ENCODE measurements at regions not wholly inside any gene's neighbourhood (a gene's known extent, or its start where the extent isn't known, plus 50 kb on each side); places are given as distances from the start of the nearest gene placed in this dataset.

GRCh38 chr12:34398366-34398705, 376.0 kb downstream of the ALG10 start:
- no peak for TF ChIP-seq CTCF (IDR thresholded peaks at IDR 0.05; ENCODE audit: low read depth, low read length)
- no peak for DNase-seq (ENCODE audit: extremely low read depth, low read depth)

DNA sequence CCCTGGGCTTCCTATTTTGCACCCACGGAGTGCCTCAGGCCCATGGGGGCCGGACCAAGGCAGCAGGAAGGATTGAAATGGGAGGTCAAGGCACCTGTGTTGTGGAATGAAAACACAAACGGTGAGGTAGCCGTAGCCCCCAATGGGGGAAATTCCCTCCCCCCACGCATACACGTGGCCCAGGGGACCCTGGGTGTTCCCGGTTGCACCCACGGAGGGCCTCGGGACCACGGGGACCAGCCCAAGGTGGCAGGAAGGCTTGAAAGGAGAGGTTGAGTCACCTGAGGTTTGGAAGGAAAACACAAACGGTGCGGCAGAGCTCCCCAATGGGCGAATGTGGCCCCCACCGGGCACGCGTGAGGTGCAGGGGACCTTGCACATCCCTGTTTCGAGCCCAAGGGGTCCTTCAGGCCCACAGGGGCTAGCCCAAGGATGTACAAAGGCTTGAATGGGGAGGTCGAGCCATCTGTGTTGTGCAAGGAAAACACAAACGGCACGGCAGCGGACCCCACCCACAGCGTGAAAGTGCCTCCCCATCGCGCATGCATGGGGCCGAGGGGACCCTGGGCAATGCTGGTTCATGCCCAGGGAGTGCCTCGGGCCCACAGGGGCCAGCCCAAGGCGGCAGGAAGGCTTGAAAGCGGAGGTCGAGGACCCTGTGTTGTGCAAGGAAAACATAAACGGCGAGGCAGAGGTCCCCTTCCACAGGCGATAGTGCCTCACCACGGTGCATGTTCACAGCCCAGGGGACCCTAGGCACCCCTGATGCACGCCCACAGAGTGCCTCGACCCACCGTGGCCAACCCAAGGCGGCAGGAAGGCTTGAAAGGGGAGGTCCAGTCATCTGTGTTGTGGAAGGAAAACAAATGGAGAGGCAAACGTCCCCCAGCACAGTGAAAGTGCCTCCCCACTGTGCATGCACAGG, 376.7 kb downstream of the ALG10 start:
- DNase-seq (ENCODE audit: extremely low read depth, low read depth), result no peak
- no peak for TF ChIP-seq CTCF (IDR thresholded peaks at IDR 0.05; ENCODE audit: low read depth, low read length)

DNA sequence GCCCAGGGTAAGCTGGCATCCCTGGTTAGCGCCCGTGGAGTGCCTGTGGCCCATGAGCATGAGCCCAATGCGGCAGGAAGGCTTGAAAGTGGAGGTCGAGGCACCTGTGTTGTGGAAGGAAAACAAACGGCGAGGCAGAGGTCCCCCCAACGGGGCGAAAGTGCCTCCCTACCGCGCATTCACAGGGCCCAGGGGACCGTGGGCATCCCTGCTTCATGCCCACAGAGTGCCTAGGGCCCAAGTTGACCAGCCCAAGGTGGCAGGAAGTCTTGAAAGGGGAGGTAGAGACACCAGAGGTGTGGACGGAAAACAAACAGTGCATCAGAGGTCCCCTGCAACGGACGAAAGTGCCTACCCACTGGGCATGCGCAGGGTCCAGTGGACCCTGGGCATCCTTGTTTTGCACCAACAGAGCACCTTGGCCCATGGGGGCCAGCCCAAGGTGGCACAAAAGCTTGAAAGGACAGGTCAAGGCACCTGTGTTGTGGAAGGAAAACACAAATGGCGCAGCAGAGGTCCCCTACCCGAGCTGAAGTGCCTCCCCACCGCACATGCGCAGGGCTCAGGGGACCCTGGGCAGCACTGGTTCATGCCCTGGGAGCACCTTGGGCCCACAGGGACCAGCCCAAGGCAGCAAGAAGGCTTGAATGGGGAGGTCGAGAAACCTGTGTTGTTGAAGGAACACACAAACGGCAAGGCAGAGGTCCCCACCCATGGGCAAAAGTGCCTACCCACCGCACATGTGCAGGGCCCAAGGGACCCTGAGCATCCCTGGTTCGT, 377.5 kb downstream of the ALG10 start:
- no peak for DNase-seq (ENCODE audit: extremely low read depth, low read depth)
- no peak for TF ChIP-seq CTCF (IDR thresholded peaks at IDR 0.05; ENCODE audit: low read depth, low read length)

DNA sequence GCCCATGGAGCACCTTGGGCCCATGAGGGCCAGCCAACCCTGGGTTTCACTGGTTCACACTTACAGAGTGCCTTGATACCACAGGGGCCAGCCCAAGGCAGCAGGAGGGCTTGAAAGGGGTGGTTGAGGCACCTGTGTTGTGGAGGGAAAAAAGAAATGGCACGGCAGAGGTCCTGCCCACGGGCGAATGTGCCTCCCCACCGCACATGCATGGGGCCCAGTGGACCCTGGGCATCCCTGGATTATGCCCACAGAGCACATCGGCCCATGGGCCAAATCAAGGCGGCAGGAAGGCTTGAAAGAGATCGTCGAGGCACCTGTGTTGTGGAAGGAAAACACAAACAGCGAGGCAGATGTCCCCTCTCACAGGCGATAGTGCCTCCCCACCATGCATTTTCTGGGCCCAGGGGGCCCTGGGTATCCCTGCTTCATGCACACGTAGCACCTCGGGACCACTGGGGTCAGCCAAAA, 378.1 kb downstream of the ALG10 start:
- TF ChIP-seq CTCF (IDR thresholded peaks at IDR 0.05; ENCODE audit: low read depth, low read length), result no peak
- no peak for DNase-seq (ENCODE audit: extremely low read depth, low read depth)

DNA sequence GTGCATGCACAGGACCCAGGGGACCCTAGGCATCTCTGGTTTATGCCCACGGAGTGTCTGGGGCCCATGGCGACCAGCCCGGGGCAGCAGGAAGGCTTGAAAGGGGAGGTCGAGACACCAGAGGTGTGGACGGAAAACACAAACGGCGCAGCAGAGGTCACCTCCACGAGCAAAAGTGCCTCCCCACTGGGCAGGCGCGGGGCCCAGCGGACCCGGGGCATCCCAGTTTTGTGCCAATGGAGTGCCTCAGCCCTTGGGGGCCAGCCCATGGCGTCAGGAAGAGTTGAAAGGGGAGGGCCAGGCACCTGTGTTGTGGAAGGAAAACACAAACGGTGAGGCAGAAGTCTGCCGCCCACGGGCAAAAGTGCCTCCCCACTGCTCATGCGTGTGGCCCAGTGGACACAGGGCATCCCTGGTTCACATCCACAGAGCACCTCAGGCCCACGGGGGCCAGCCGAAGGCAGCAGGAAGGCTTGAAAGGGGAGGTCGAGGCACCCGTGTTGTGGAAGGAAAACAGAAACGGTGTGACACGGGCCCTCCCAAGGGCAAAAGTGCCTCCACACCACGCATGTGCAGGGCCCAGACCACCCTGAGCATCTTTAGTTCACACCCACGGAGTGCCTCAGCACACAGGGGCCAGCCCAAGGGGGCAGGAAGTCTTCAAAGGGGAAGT, 378.8 kb downstream of the ALG10 start:
- DNase-seq (ENCODE audit: extremely low read depth, low read depth), result no peak
- no peak for TF ChIP-seq CTCF (IDR thresholded peaks at IDR 0.05; ENCODE audit: low read depth, low read length)

GRCh38 chr12:34401659-34402227, 379.4 kb downstream of the ALG10 start:
- no peak for DNase-seq (ENCODE audit: extremely low read depth, low read depth)

More at GRCh38 chr12:34401659-34402227, 379.4 kb downstream of the ALG10 start:
- TF ChIP-seq CTCF (IDR thresholded peaks at IDR 0.05; ENCODE audit: low read depth, low read length), result no peak
